Esophagus squamous epithelium (tissue), 4 donors: ENCODE measurements at regions not wholly inside any gene's neighbourhood (a gene's known extent, or its start where the extent isn't known, plus 50 kb on each side); places are given as distances from the start of the nearest gene placed in this dataset.

ENCODE experiments used
- CTCF ChIP-seq, 6 experiments: fragments of 450-650 bp in 4 of 6; fragments of 200-600 bp in 2 of 6; sonication (generic) in 2 of 6; IDR thresholded peaks; one replicate each; pipeline ENCODE4 v1.5.1; 2016 to 2019; ENCODE audit warnings: antibody characterized with exemption in 6 of 6, mild to moderate bottlenecking in 4 of 6, moderate library complexity in 4 of 6
- POLR2A ChIP-seq, 4 donors: fragments of 450-650 bp; IDR thresholded peaks; one replicate each; pipeline ENCODE4 v1.6.1; 2017; ENCODE audit warnings: antibody characterized with exemption in 4 of 4, mild to moderate bottlenecking in 4 of 4, moderate library complexity in 3 of 4

GRCh38 chr14:49121246-49121645 lies 464.9 kb downstream of the RPS29 start:
- TF ChIP-seq CTCF (IDR thresholded peaks at IDR 0.05) (no peak), POLR2A (IDR thresholded peaks at IDR 0.05) (no peak)
